OCI-LY7 (cell line): ENCODE measurements at regions not wholly inside any gene's neighbourhood (a gene's known extent, or its start where the extent isn't known, plus 50 kb on each side); places are given as distances from the start of the nearest gene placed in this dataset.

Source experiments
- BruUV-seq: library from RNA; stranded (reverse); fragments of 400-500 nt; replicated peaks from 2 replicates; lab custom pipeline; 2021; lab: Mats Ljungman, UMichigan
- CTCF ChIA-PET: fragments of 300-600 bp; sonication (Branson Sonifier 250); formaldehyde crosslinking; loops from one replicate; lab custom pipeline; 2022; ENCODE audit warnings: antibody characterized with exemption; ENCODE audit not compliant: unreplicated experiment; lab: Charles Lee
- POLR2A ChIA-PET: fragments of 300-600 bp; sonication (Branson Sonifier 250); formaldehyde crosslinking; loops from one replicate; lab custom pipeline; 2022; ENCODE audit warnings: antibody characterized with exemption; lab: Charles Lee
- DNase-seq: peaks from one replicate; pipeline ENCODE4 v3.0.0-alpha.2; 2015; ENCODE audit warnings: low spot score
- H2AFZ ChIP-seq: fragments of 200-600 bp; sonication (generic), shearing (Covaris generic); 2 replicates; pipeline ENCODE4 v1.6.1; 2014; ENCODE audit warnings: mild to moderate bottlenecking, antibody characterized with exemption, low read length, moderate library complexity
- H3K27ac ChIP-seq: fragments of 200-600 bp; sonication (generic); 2 replicates; pipeline ENCODE4 v1.5.1; 2014; ENCODE audit warnings: mixed run types, low read depth, mild to moderate bottlenecking, moderate library complexity, low read length, inconsistent platforms; ENCODE audit not compliant: poor library complexity, severe bottlenecking
- H3K36me3 ChIP-seq: fragments of 200-600 bp; sonication (generic); 2 replicates; pipeline ENCODE4 v1.6.1; 2014; ENCODE audit warnings: mild to moderate bottlenecking, antibody characterized with exemption, low read length, moderate library complexity, mixed read lengths; ENCODE audit not compliant: insufficient read depth
- H3K4me1 ChIP-seq: fragments of 200-600 bp; sonication (generic); 2 replicates; pipeline ENCODE4 v1.5.1; 2014; ENCODE audit warnings: mild to moderate bottlenecking, low read length; ENCODE audit not compliant: insufficient read depth, poor library complexity, severe bottlenecking
- H3K4me2 ChIP-seq: fragments of 200-600 bp; sonication (generic); 2 replicates; pipeline ENCODE4 v1.6.1; 2014; ENCODE audit warnings: mild to moderate bottlenecking, low read length
- H3K4me3 ChIP-seq: fragments of 200-600 bp; sonication (generic); 2 replicates; pipeline ENCODE4 v1.5.1; 2014; ENCODE audit warnings: mild to moderate bottlenecking, low read depth, low read length; ENCODE audit not compliant: poor library complexity, severe bottlenecking
- H3K79me2 ChIP-seq: fragments of 200-600 bp; sonication (generic); 2 replicates; pipeline ENCODE4 v1.6.1; 2016; ENCODE audit warnings: low read depth, mild to moderate bottlenecking, low read length, moderate library complexity, mixed read lengths; ENCODE audit not compliant: insufficient read depth
- H3K9me2 ChIP-seq: fragments of 200-600 bp; sonication (generic); 2 replicates; pipeline ENCODE4 v1.6.1; 2016; ENCODE audit warnings: mild to moderate bottlenecking, low read length, mixed read lengths; ENCODE audit not compliant: insufficient read depth
- H3K9me3 ChIP-seq: fragments of 200-600 bp; sonication (generic); 2 replicates; pipeline ENCODE4 v1.6.1; 2014; ENCODE audit warnings: mild to moderate bottlenecking, mixed run types, low read length, mixed read lengths
- H4K20me1 ChIP-seq: fragments of 200-600 bp; sonication (generic); 2 replicates; pipeline ENCODE4 v1.6.1; 2014; ENCODE audit warnings: mild to moderate bottlenecking, antibody characterized with exemption, low read length, moderate library complexity, mixed read lengths; ENCODE audit not compliant: insufficient read depth
- EZH2phosphoT487 ChIP-seq: fragments of 200-600 bp; sonication (generic); IDR thresholded peaks from 2 replicates; pipeline ENCODE4 v1.6.1; 2018; ENCODE audit warnings: low read depth, borderline replicate concordance, mild to moderate bottlenecking, mixed run types, antibody characterized with exemption, low read length, moderate library complexity, mixed read lengths
- intact Hi-C: fragments of 100-400 bp; cut with micrococcal nuclease; formaldehyde crosslinking; loops from one replicate; pipeline ENCODE4 v1.10.0; 2022; ENCODE audit not compliant: unreplicated experiment
- TF ChIP-seq, protein P1 (sequence below): fragments of 200-600 bp; sonication (generic); conservative IDR thresholded peaks from 2 replicates; pipeline ENCODE4 v1.5.1; 2014; ENCODE audit warnings: mild to moderate bottlenecking, antibody characterized with exemption, low read length, moderate library complexity, mixed read lengths

DNA sequence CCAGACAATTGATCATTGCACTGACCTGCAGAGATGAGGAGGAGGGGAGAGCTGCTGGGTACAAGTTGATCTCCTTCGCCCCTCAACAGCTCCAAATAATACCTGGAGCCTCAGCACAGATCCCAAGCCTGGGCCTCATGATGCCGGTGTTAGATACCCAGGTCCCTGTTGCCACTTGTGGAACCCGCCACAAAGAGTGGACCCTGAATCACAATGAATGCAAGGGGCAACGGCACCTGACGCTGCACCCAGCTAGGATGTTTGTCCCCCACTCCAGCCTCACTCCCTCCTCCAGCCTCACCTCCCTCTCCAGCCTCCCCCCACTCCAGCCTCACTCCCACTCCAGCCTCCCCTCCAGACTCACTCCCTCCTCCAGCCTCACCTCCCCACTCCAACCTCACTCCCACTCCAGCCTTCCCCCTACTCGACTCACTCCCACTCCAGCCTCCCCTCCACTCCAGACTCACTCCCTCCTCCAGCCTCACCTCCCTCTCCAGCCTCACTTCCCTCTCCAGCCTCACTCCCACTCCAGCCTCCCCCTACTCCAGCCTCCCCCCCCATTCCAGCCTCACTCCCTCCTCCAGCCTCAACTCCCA is 879.0 kb downstream of the BRD1 start:
- intact Hi-C loops, result no loop called here
- no peaks in the 10 kb centered on the region for H3K79me2 ChIP-seq
- H3K9me2 ChIP-seq, result no peaks in the 10 kb centered on the region
- no peak for DNase-seq
- no peaks in the 10 kb centered on the region for H4K20me1 ChIP-seq
- no TSS peak for BruUV-seq
- H3K4me2 ChIP-seq, result no peak overlapping the region
- no peaks in the 10 kb centered on the region for H3K4me1 ChIP-seq
- POLR2A ChIA-PET, result no interaction called here
- H3K9me3 ChIP-seq, result no peaks in the 10 kb centered on the region
- CTCF ChIA-PET, result no interaction called here
- H2AFZ ChIP-seq, result no peak overlapping the region
- H3K27ac ChIP-seq, result no peak overlapping the region
- TF ChIP-seq, protein P1, sequence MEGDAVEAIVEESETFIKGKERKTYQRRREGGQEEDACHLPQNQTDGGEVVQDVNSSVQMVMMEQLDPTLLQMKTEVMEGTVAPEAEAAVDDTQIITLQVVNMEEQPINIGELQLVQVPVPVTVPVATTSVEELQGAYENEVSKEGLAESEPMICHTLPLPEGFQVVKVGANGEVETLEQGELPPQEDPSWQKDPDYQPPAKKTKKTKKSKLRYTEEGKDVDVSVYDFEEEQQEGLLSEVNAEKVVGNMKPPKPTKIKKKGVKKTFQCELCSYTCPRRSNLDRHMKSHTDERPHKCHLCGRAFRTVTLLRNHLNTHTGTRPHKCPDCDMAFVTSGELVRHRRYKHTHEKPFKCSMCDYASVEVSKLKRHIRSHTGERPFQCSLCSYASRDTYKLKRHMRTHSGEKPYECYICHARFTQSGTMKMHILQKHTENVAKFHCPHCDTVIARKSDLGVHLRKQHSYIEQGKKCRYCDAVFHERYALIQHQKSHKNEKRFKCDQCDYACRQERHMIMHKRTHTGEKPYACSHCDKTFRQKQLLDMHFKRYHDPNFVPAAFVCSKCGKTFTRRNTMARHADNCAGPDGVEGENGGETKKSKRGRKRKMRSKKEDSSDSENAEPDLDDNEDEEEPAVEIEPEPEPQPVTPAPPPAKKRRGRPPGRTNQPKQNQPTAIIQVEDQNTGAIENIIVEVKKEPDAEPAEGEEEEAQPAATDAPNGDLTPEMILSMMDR, result no peak
- TF ChIP-seq EZH2phosphoT487, result no peak
- no peak overlapping the region for H3K4me3 ChIP-seq
- H3K36me3 ChIP-seq, result no peaks in the 10 kb centered on the region

DNA sequence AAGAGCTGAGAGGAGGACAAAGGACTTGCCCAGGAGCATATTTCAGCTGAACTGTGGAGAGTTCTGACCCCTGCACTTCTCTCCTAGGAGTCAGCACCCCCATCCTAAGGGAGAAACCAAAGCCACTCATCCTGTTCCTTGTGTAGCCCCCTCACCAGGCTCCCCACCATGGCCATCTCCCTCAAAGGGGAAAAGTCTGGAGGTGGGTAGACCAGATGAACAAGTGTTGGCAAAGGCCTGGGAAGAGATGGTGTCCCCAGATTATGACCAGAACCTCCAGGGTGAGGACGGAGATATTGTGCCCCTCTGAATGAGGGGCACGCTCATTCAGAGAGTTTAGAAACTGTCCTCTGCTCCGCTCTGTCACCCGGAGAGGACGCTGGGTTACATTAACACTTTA is 880.0 kb downstream of the BRD1 start:
- H3K36me3 ChIP-seq, result no peaks in the 10 kb centered on the region
- no peak for DNase-seq
- no peaks in the 10 kb centered on the region for H3K9me2 ChIP-seq
- H3K9me3 ChIP-seq, result no peaks in the 10 kb centered on the region
- H3K79me2 ChIP-seq, result no peaks in the 10 kb centered on the region
- intact Hi-C loops, result no loop called here
- ChIA-PET POLR2A (no interaction called here), CTCF (no interaction called here)
- H3K27ac ChIP-seq, result no peak overlapping the region
- H4K20me1 ChIP-seq, result no peaks in the 10 kb centered on the region
- no peak overlapping the region for H2AFZ ChIP-seq
- H3K4me2 ChIP-seq, result no peak overlapping the region
- H3K4me1 ChIP-seq, result no peaks in the 10 kb centered on the region
- no TSS peak for BruUV-seq
- TF ChIP-seq, protein P1, result no peak
- TF ChIP-seq EZH2phosphoT487, result no peak
- no peak overlapping the region for H3K4me3 ChIP-seq

DNA sequence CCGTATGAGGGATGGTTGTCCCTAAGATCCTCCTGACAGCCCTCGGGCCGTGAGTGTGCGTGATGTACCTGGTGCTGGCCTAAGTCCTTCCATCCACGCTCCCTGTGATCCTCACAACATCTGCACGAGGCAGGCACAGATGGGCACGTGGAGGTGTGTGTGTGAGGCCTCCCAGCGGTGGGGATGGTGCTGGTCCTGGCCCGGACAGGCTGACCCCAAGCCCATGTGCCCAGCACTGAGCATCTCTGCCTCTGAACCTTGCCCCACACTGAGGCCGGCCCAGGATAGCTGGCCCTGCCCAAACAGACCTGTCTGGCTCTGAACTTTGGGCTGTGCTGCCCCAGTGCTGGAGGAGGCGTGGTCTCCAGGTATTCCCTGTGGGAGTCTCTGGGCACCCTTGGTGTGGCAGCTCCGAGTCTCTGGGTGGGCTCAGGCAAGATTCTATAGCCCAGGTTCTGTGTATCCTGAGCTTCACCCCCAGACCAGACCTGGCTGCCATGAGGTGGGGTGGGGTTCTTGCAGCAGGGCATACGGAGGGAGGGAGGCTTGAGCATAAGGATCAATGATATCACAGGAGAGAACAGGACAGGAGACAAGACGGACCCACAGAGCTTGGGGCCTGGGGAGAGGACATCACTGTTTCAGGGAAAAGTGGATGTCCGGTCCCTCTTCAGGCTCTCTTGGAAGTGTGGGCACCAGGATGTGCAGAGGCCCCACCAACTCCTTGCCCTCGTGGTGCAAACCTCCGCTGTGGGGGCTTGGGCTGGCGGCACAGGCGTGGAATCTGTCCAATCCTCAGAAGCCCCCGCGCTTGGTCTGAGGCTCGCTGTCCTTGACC is 881.8 kb downstream of the BRD1 start:
- Histone ChIP-seq H3K4me2 (no peak overlapping the region), H3K79me2 (no peaks in the 10 kb centered on the region), H2AFZ (no peak overlapping the region), H3K27ac (no peak overlapping the region), H3K9me2 (no peaks in the 10 kb centered on the region), H3K4me3 (no peak overlapping the region), H4K20me1 (no peaks in the 10 kb centered on the region), H3K9me3 (no peaks in the 10 kb centered on the region), H3K4me1 (no peaks in the 10 kb centered on the region), H3K36me3 (no peaks in the 10 kb centered on the region)
- BruUV-seq, result no TSS peak
- TF ChIP-seq, protein P1, result no peak
- TF ChIP-seq EZH2phosphoT487, result no peak
- ChIA-PET CTCF (no interaction called here), POLR2A (no interaction called here)
- intact Hi-C loops, result no loop called here
- no peak for DNase-seq
